HFFc6 (cell line): ENCODE measurements at regions not wholly inside any gene's neighbourhood (a gene's known extent, or its start where the extent isn't known, plus 50 kb on each side); places are given as distances from the start of the nearest gene placed in this dataset.

ENCODE experiments used
- DNase-seq: peaks from one replicate; pipeline ENCODE4 v3.0.0-alpha.2; 2018
- H3K27ac Mint-ChIP-seq: 2 replicates; pipeline ENCODE4 v1.8.0; 2020; ENCODE audit warnings: mild to moderate bottlenecking, mixed read lengths
- H3K27me3 Mint-ChIP-seq: 2 replicates; pipeline ENCODE4 v1.8.0; 2021; ENCODE audit warnings: mild to moderate bottlenecking, moderate library complexity, mixed read lengths; ENCODE audit not compliant: insufficient read depth
- H3K36me3 Mint-ChIP-seq: 2 replicates; pipeline ENCODE4 v1.8.0; 2021; ENCODE audit warnings: low read depth, mixed read lengths
- H3K4me1 Mint-ChIP-seq: 2 replicates; pipeline ENCODE4 v1.8.0; 2020; ENCODE audit warnings: low read depth, mixed read lengths
- H3K4me3 Mint-ChIP-seq: 2 replicates; pipeline ENCODE4 v1.8.0; 2020; ENCODE audit warnings: mild to moderate bottlenecking, moderate library complexity, mixed read lengths
- H3K9me3 Mint-ChIP-seq: 2 replicates; pipeline ENCODE4 v1.8.0; 2020; ENCODE audit warnings: mild to moderate bottlenecking, mixed read lengths
- CTCF ChIP-seq: fragments of 200-600 bp; sonication (generic); IDR thresholded peaks from 2 replicates; pipeline ENCODE4 v1.5.0; 2021; ENCODE audit warnings: antibody characterized with exemption, mild to moderate bottlenecking

GRCh38 chr4:71081192-71081591 is 87.7 kb downstream of the DCK start:
- Mint-ChIP-seq H3K4me1 (no peaks in the 10 kb centered on the region), H3K9me3 (no peaks in the 10 kb centered on the region), H3K4me3 (no peak overlapping the region), H3K36me3 (no peaks in the 10 kb centered on the region), H3K27me3 (peaks cover 9% of the 10 kb centered on the region), H3K27ac (no peak overlapping the region)
- no peak for TF ChIP-seq CTCF
- DNase-seq, result no peak

GRCh38 chr4:71093745-71094144 is 100.3 kb downstream of the DCK start:
- TF ChIP-seq CTCF, result no peak
- Mint-ChIP-seq H3K27me3 (peaks cover 3% of the 10 kb centered on the region), H3K4me1 (peaks cover 12% of the 10 kb centered on the region), H3K27ac (no peak overlapping the region), H3K36me3 (peaks cover 3% of the 10 kb centered on the region; the same call in 1 of the 2 replicates), H3K4me3 (no peak overlapping the region), H3K9me3 (no peaks in the 10 kb centered on the region; the same call in 1 of the 2 replicates)
- no peak for DNase-seq

GRCh38 chr4:71094201-71094600 is 100.8 kb downstream of the DCK start:
- H3K9me3 Mint-ChIP-seq, result no peaks in the 10 kb centered on the region; the same call in 1 of the 2 replicates
- no peak for DNase-seq
- no peak overlapping the region for H3K4me3 Mint-ChIP-seq
- no peaks in the 10 kb centered on the region for H3K36me3 Mint-ChIP-seq
- no peak overlapping the region for H3K27ac Mint-ChIP-seq
- TF ChIP-seq CTCF, result no peak
- peaks cover 12% of the 10 kb centered on the region for H3K4me1 Mint-ChIP-seq
- H3K27me3 Mint-ChIP-seq, result no peaks in the 10 kb centered on the region; the same call in 1 of the 2 replicates

- no peak for TF ChIP-seq CTCF
- H3K27ac Mint-ChIP-seq, result no peak overlapping the region
Measured at GRCh38 chr4:71095141-71095540, 101.7 kb downstream of the DCK start.

GRCh38 chr4:71095545-71095944 is 102.1 kb downstream of the DCK start:
- Mint-ChIP-seq H3K27me3 (no peaks in the 10 kb centered on the region; the same call in 1 of the 2 replicates), H3K36me3 (no peaks in the 10 kb centered on the region), H3K4me3 (peak overlapping the region; percentile 7; the same call in 1 of the 2 replicates), H3K9me3 (no peaks in the 10 kb centered on the region; the same call in 1 of the 2 replicates), H3K4me1 (peaks cover 12% of the 10 kb centered on the region), H3K27ac (no peak overlapping the region; the same call in 1 of the 2 replicates)
- no peak for DNase-seq
- TF ChIP-seq CTCF, result no peak

More at GRCh38 chr4:71095141-71095540, 101.7 kb downstream of the DCK start:
- Mint-ChIP-seq H3K9me3 (no peaks in the 10 kb centered on the region; the same call in 1 of the 2 replicates), H3K36me3 (no peaks in the 10 kb centered on the region), H3K4me3 (no peak overlapping the region; the same call in 1 of the 2 replicates), H3K4me1 (peaks cover 12% of the 10 kb centered on the region), H3K27me3 (no peaks in the 10 kb centered on the region)
- no peak for DNase-seq

GRCh38 chr4:71107726-71108125 is 114.3 kb downstream of the DCK start:
- Mint-ChIP-seq H3K4me1 (peaks cover 7% of the 10 kb centered on the region), H3K9me3 (no peaks in the 10 kb centered on the region), H3K27ac (no peak overlapping the region), H3K36me3 (no peaks in the 10 kb centered on the region), H3K27me3 (no peaks in the 10 kb centered on the region), H3K4me3 (no peak overlapping the region)
- no peak for TF ChIP-seq CTCF
- DNase-seq, result no peak
